HG03378 (cell line): ENCODE measurements at regions not wholly inside any gene's neighbourhood (a gene's known extent, or its start where the extent isn't known, plus 50 kb on each side); places are given as distances from the start of the nearest gene placed in this dataset.
"Not testable (repeated sequence)": the region's sequence is repeated elsewhere in the genome, so short reads cannot be mapped to it uniquely, and the experiment has no call there.

Experiments
- ATAC-seq: cut with Tn5 transposase; IDR thresholded peaks from one replicate; pipeline ENCODE4 v1.9.1; 2021; ENCODE audit warnings: mild to moderate bottlenecking, moderate library complexity; ENCODE audit not compliant: unreplicated experiment

DNA sequence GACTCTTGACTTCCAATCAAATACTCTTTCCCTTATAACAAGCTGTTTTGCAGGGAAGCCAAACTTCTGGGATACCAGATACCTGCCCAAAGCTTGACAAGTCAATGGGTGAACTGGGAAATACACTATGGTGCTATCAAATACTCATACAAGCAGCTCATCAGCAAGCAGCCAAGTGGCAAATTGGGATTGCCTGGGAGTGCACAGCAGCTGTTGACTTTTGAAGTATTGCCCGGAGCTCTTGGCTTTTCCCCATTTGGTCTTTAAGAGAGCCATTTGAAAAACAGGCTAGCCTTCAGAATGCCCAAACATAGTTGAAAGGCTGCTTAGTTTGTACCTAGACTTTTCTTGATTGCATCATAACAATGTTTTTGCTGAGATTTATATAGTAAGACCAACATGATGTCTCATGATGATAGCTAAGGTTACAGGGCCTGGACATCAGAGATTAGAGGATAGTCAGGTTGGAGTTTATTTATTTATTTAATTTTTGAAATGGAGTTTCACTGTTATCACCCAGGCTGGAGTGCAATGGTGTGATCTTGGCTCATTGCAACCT is 210.1 kb upstream of the ZNF608 start:
- ATAC-seq: no peak

DNA sequence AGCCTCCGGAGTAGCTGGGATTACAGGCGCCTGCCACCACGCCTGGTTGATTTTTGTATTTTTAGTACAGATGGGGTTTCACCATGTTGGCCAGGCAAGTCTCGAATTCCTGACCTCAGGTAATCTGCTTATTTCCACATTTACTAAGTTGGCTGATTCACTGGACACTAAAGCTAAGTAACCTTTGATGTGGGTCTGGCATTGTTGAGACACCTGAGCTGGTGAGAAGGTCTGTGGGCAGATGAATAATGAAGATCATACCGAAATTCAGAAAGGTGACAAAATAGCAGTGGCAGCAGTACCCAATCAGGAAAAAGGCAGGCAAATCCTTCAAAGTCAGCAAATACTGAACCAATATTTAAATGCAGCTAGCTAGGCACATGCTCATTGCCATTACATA is 210.6 kb upstream of the ZNF608 start:
- no peak for ATAC-seq

DNA sequence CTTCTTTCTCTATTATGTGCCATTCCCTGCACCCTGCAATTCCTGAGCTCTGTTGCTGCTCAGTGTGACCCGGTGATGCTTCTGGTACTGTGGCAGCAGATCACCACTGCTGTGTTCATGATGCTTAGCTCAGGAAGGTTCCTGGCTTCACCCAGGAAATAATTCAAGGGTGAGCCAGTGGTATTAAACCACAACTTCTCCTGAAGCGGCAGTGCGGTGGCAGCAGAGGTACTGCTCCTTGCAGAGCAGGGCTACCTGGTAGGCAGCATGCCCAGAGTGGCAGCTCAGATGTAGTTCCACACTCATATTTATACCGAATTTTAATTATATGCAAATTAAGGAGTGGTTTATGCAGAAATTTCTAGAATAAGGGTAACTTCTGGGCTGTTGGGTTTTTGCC is 213.8 kb upstream of the ZNF608 start:
- ATAC-seq: no peak

DNA sequence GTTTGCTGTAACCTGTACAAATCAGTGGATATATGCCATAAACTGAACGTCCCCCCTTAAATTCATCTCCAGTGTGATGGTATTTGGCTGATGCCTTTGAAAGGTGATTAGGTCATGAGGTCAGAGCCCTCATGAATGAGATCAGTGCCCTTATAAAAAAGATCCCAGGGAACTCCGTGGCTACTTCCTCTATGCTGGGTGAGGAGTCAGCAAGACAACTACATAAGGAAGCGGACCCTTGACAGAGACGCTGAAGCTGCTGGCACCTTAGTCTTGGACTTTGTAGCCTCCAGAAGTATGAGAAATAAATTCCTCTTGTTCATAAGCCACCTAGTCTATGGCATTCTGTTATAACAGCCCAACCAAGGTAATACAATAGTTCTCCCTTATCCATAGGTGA is 215.1 kb upstream of the ZNF608 start:
- ATAC-seq: no peak

DNA sequence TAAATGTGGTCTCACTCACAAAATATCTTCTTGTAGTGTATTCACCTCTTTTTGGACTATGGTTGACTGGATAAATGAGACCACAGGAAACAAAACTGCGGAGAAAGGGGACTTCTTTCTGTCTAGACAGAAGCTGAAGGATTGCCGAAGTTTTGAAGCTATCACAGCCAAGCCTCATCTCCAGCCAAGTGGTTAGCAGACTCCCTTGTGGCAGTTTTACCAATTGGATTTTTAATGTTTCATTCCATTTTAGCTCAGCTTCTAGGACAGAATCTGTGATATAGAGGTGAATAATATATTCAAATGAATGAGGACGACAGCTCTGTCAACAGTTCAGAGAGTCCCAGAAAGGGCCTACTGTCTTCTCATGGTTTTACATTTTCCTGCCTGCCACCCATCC is 215.7 kb upstream of the ZNF608 start:
- no peak for ATAC-seq

DNA sequence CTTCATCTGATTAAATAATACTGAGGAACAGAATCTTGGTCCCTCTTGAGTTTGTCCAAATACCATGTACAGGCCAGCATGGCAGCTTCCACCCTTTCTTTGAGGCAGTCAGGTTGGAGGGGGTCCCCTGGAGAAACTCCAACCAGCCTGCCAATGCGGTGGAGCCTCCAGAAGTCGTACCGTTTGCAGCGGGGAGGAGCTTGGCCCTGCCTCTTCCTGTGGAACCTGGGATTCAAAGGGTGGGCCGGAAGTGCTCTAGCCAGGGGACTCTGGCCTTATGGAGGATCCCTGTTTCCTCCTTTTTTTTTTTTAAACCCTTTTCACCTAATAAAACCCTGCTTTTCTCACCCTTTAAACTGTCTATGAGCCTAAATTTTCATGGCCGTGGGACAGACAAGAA is 216.3 kb upstream of the ZNF608 start:
- ATAC-seq: no peak

DNA sequence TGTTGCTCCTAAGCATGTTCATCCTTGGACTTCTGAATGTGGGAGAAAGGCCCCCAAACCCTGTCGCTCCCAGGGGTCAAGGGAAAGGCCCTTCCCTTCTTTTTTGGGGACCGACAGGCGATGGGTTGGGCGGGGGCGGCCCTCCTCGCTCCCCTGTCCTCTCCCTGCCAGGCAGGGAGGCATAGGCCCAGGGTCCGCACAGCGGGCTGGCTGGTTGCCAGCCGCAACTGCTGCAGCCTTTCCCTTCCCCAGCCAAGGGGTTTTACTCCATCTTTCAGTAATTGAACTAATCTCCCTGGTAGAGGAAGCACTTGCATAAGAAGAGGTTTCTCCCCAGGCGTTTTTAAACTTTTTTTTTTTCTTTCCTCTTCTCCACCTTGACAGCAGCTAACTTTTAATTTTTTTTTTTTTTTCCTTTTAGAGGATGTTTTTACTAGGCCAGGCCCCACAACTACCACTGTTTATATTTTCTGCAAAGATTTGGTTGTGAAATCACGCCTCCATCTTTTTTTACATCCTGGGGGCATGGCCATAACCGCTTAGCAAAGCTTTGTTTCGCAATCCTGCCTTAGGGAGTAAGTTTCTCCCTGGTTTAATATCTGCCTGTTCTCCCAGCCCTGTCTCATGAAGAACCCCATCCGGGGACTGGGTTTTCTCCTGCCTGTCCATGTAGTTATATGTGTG is 216.9 kb upstream of the ZNF608 start:
- no peak for ATAC-seq

DNA sequence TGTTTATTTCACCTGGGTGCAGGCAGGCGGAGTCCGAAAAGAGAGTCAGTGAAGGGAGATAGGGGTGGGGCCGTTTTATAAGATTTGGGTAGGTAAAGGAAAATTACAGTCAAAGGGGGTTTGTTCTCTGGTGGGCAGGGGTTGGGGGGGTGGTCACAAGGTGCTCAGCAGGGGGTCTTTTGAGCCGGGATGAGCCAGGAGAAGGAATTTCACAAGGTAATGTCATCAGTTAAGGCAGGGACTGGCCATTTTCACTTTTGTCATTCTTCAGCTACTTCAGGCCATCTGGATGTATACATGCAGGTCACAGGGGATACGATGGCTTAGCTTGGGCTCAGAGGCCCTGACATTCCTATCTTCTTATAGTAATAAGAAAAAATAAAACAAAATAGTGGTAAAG is 220.3 kb upstream of the ZNF608 start:
- ATAC-seq: not testable (repeated sequence)

DNA sequence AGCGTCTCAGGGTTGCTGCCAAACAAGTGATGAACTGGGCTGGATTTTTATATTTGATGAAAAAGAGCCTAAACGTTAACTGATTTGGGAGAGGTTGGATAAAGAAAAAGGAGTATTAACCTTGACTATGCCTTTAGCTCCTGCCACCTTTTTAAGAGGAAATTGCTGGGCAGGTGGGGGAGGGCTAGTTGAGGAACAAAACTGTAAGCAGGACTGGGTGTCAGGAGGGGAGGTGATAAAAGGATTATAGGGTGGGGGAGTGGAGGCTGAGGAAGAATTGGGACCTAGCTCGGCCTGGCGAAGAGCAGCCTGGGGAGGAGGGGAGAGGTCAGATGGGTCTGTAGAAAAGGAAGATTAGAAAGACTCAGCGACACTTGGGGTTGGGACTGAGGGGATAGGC is 223.9 kb upstream of the ZNF608 start:
- ATAC-seq: not testable (repeated sequence)

DNA sequence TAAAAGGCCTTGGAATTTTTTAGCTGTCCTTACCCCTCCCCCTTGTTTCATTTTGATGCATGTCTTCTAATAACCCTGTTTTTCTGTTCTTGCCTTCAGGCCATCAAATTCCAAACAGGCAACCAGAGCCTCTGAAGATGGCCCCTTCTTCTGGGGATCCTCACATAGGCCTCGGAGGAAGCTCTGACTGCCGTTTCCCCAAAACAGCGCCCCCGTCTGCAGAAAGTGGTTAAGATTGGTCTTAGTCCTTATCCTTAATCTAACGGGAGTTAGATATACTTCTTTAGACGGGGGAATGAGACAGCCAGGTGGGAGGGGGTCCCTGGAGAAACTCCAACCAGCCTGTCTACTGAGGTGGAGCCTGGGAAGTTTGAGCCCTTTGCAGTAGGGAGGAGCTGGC is 226.3 kb upstream of the ZNF608 start:
- no peak for ATAC-seq

DNA sequence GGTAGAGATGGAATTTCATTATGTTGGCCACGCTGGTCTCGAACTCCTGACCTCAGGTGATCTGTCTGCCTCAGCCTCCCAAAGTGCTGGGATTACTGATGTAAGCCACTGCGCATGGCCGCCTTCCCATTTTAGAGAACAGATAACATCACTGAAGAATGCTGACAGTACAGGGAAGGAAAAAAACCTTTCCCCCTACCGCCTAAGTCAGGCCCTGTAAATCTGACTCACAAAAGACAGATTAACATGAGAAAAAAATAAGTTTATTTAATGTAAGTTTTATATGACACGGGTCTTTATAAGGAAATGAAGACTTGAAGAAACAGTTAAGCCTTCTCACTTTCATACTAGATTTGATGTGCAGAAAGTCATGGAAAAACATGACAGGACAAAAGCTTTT is 227.2 kb upstream of the ZNF608 start:
- no peak for ATAC-seq

DNA sequence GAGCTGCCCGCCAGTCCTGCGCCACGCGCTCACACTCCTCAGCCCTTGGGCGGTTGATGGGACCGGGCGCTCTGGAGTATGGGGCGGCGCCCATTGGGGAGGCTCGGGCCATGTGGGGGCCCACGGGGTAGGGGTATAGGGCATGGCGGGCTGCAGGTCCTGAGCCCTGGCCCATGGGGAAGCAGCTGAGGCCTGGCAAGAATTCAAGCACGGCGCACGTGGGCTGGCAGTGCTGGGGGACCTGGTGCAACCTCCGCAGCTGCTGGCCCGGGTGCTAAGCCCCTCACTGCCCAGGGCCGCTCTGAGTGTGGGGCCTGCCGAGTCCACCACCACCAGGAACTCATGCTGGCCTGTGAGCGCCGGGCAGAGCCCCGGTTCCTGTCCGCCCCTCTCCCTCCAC is 229.6 kb upstream of the ZNF608 start:
- ATAC-seq: no peak

DNA sequence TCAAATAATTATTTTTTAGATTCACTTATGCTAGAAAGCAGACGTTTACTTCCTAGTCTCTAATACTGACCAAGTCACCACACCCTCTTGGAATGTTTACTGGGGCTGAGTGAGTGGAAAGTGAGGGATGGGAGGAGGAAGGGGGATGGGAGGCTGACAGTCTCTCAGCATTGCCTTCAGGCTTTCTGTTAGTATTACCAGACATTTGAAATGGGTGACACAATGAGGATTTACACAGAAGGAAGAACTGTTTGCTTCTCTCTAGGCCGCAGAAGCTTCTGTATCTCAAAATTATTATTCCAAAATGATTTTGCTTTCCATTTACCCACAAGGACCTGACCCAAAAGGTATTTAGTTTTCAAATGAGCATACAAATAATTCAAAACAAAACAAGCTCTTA is 232.8 kb upstream of the ZNF608 start:
- ATAC-seq: no peak

DNA sequence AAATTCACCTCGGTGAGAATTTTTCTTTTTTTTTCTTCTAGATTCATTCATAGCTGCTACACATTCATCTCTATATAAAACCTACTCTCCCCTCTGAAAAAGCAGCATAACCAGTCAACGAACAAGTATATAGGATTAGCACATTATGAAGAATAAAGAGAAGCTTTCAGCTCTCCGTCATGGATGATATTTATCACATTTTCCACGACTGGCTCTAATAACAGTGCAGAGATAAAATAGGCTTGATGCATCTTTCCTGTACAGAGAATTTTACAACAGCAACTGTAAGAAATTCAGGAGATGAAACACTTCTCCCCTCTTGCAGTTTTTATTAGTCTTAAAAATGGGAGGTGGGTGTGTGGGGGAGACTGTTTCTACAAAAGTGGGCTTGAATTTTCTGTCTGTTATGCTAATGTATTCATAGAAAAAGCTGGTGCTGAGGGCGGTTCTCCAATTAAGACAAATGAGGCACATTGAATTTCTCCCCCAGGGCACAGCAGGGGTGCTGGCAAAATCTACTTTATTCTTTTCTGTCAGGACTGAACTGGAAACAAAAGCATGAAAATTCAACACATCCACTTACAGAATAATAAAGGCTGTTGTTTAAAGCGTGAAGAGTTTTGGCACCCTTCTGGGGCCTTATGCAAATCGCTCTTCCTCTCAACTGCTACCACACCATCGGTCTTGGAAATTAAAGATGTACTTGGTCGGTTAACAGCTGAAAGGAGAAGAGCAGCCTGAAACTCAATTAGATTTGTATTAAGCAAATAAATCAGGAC is 233.9 kb upstream of the ZNF608 start:
- ATAC-seq: peak; percentile 97

DNA sequence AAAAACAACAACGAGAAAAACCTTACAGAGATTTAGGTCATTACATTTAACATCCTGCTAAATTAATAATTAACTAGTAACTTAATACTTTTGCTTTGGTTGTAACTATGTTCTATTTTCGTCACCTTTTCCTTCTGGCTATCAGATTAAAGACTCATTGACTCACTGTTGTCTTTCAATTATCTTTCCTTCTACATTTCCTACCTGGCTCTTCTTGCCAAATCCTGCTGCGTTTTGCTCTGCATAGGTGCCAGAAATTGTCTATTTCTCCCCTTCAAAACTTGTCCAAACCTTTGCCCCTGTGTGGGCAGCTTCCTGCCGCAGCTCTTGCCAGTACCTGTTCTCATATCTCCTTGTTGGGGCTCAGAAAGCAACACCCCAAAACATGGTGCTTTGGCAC is 235.5 kb upstream of the ZNF608 start:
- no peak for ATAC-seq

DNA sequence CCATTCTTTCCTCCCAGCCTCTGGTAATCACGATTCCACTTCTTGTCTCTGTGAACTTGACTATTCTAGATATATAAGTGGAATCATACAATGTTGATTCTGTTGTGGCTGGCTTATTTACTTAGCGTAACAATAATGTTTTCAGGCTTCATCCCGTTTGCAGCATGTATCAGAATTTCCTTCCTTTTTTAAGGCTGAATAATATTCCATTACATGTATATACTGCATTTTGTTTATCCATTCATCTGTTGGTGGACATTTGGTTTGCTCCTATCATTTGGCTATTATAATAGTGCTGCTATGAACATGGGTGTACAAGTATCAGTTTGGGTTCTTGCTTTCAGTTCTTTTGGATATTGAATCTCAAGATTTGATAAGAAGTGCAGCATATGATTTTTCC is 239.7 kb upstream of the ZNF608 start:
- ATAC-seq: no peak

DNA sequence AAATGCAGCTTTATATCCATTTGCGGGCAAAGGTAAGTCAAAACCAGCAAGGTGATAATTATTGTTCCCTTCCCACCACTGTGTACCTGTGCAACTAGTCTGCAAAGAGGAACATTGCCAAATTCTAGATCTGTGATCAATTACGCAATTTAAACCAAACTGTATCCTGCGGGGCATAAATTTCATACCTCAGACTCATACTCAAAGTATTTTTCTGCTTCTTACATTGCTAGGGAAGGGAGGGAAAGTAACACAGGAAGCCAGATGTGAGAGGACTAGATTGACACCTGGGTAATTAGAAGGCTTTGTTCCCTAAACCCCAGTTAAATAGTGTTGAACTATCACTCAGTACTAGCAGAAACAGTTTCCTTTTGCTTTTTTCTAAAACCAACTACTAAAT is 240.2 kb upstream of the ZNF608 start:
- no peak for ATAC-seq

DNA sequence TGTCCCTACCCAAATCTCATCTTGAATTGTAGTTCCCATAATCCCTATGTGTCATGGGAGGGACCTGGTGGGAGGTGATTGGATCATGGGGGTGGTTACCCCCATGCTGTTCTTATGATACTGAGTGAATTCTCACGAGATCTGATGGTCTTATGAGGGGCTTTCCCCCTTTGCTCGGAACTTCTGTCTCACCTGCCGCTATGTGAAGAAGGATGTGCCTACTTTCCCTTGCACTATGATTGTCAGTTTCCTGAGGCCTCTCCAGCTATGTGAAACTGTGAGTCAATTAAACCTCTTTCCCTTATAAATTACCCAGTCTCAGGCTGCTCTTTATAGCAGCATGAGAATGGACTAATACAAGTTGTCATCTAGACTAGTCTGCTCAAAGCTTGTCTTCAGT is 241.3 kb upstream of the ZNF608 start:
- not testable (repeated sequence) for ATAC-seq

DNA sequence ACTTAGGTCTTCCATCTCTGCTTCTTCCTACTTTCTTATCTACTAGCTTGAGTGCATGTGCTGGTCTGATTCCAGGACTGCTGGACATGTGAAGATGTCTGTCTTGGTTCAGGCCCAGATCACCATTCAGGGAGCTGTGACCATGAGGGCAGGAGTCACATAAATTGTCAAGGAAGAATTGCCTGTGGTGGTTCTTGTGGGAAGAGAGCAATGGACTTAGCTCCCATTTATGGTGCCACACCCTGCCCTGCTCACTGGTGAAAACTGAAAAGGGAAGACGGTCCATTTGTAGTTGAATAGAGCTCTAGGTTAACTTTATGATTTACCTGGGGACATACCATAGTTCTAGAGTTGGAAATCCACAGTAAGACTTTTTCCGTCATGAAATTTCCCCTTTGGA is 244.3 kb upstream of the ZNF608 start:
- ATAC-seq: no peak

DNA sequence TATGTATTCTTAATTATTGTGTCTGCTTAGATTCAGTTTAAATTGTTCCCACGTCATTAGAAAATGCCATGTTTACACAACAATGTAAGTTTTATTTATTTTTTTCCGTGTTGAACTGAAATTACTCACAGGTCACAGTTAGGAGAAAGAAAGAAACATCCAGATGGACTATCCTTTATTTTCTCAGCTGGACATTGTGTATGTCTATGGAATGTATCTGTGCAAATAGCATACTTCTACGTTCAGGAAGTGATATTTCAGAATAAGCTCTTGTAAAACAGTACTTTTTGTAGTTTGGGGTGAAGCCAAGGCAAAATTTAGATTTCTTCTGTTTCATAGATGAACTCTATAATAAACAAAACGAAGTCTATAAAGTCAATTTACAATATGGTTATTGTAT is 249.0 kb upstream of the ZNF608 start:
- ATAC-seq: no peak

DNA sequence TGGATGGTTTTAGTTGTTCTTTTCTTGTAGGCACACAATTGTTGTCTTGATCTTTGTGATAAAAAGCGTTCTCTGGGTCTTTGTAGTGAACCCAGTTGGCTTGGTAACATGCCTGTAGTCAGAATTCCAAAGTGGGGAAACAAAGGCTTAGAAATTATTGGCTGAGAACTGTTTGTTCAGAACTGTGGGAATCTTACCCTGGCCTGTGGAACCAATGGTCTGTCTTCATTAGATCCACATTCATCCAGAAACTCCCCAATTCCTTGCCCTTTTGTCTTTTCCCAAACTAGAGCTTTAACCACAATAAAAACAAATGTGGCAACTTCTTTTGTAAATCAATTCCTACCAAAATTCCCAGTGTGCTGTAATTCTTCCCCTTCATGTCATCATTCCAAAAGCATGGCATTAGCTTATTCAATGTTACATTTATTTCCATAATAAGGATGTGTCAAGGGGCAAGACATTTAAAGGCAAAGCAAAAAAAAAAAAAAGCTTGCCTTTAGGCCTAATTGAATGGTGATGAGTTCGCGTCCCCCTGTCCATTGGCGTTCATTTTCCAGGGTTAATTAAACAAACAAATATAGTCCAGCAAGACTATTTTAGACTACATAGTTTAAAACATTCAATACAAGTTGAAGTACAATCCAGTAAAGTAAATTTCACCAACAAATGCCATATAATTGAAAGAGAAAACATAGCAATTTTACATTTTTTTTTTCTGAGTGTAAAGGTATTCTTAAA is 249.8 kb upstream of the ZNF608 start:
- no peak for ATAC-seq

DNA sequence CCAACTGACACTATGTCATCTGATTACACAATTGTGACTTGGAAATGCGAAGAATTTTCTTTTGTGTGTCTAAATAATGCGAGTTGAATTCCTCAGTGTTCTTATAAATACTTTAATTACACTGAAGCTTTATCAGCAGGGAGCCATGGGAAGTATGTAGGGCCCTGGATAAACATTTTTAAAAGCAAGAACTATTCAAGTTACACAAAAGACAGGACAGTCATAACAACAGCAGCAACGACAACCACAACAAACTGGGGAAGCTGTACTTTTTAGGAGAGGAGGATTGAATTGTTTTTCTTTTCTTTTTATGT is 250.3 kb upstream of the ZNF608 start:
- ATAC-seq: no peak
